Spleen (tissue), 7 donors: ENCODE measurements at regions not wholly inside any gene's neighbourhood (a gene's known extent, or its start where the extent isn't known, plus 50 kb on each side); places are given as distances from the start of the nearest gene placed in this dataset.

ENCODE experiments used
- POLR2A ChIP-seq, 3 donors: fragments of 450-650 bp; IDR thresholded peaks; one replicate each; pipeline ENCODE4 v1.5.1; 2017; ENCODE audit warnings: antibody characterized with exemption in 3 of 3, mild to moderate bottlenecking in 1 of 3
- POLR2AphosphoS5 ChIP-seq, 3 donors: sonication (generic); formaldehyde crosslinking; IDR thresholded peaks; one replicate each; pipeline ENCODE4 v1.5.1; 2017; ENCODE audit warnings: antibody characterized with exemption in 3 of 3
- TF ChIP-seq, protein P1 (sequence below), 11 experiments: fragments of 200-600 bp in 7 of 11; fragments of 450-650 bp in 4 of 11; sonication (generic) in 4 of 11; IDR thresholded peaks in 8 of 11; conservative IDR thresholded peaks in 3 of 11; 1 replicate in 7 of 11; 2 replicates in 4 of 11; pipeline versions ENCODE4 v1.4.0 to v1.8.0; 2016 to 2021; ENCODE audit warnings: antibody characterized with exemption in 11 of 11, inconsistent platforms in 4 of 11, mild to moderate bottlenecking in 1 of 11
- donor health status: DM: no; HTN: no; CAD: no; lungs with moderate emphysema.
- donor health status: DM: no; HTN: no; CAD: no.
- donor health status: DM: no; HTN: no; CAD: no.

GRCh38 chr7:124208173-124208572 is 175.3 kb upstream of the TMEM229A start:
- TF ChIP-seq, protein P1, sequence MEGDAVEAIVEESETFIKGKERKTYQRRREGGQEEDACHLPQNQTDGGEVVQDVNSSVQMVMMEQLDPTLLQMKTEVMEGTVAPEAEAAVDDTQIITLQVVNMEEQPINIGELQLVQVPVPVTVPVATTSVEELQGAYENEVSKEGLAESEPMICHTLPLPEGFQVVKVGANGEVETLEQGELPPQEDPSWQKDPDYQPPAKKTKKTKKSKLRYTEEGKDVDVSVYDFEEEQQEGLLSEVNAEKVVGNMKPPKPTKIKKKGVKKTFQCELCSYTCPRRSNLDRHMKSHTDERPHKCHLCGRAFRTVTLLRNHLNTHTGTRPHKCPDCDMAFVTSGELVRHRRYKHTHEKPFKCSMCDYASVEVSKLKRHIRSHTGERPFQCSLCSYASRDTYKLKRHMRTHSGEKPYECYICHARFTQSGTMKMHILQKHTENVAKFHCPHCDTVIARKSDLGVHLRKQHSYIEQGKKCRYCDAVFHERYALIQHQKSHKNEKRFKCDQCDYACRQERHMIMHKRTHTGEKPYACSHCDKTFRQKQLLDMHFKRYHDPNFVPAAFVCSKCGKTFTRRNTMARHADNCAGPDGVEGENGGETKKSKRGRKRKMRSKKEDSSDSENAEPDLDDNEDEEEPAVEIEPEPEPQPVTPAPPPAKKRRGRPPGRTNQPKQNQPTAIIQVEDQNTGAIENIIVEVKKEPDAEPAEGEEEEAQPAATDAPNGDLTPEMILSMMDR (IDR thresholded peaks at IDR 0.05 in 8 of 11, conservative IDR thresholded peaks at IDR 0.05 in 3 of 11), result no peak
- TF ChIP-seq POLR2AphosphoS5 (IDR thresholded peaks at IDR 0.05) (no peak), POLR2A (IDR thresholded peaks at IDR 0.05) (no peak)
